T-cell (primary cell): ENCODE measurements at regions not wholly inside any gene's neighbourhood (a gene's known extent, or its start where the extent isn't known, plus 50 kb on each side); places are given as distances from the start of the nearest gene placed in this dataset.

ENCODE experiments used
- ATAC-seq, 4 experiments: fragments of 200-7000 bp in 3 of 4; fragments of 150-1000 bp in 1 of 4; cut with Tn5 transposase; replicated peaks in 1 of 4; 1 replicate in 3 of 4; 2 replicates in 1 of 4; pipeline ENCODE4 v1.10.0; 2021; ENCODE audit warnings: moderate library complexity in 3 of 4, mild to moderate bottlenecking in 2 of 4, moderate number of reproducible peaks in 1 of 4
- CTCF ChIA-PET, 2 donors: fragments of 300-600 bp; sonication (Branson Sonifier 250); formaldehyde crosslinking; loops; one replicate each; lab custom pipeline; 2022; ENCODE audit warnings: antibody characterized with exemption in 2 of 2; lab: Charles Lee
- POLR2A ChIA-PET, 2 donors: fragments of 300-600 bp; sonication (Branson Sonifier 250); formaldehyde crosslinking; loops; one replicate each; lab custom pipeline; 2022; ENCODE audit warnings: antibody characterized with exemption in 2 of 2; lab: Charles Lee
- DNase-seq, 35 experiments: peaks; one replicate each; pipeline versions ENCODE4 v3.0.0 to v3.0.0-alpha.2; 2013 to 2023
- H3K27ac ChIP-seq: one replicate; pipeline ENCODE4 v1.5.1; 2013; ENCODE audit warnings: low read length
- H3K27me3 ChIP-seq, 2 experiments: replicated peaks in 1 of 2; 1 replicate in 1 of 2; 2 replicates in 1 of 2; pipeline versions ENCODE4 v1.6.1 to v1.7.0; 2013; ENCODE audit warnings: low read length in 1 of 2, mixed read lengths in 1 of 2; ENCODE audit not compliant: control insufficient read depth in 2 of 2, insufficient read depth in 2 of 2; ENCODE audit errors: extremely low read depth in 1 of 2
- H3K36me3 ChIP-seq, 2 donors: 1 replicate in 1 of 2; 2 replicates in 1 of 2; pipeline versions ENCODE4 v1.6.1 to v1.7.0; 2013; ENCODE audit warnings: low read length in 1 of 2; ENCODE audit not compliant: control insufficient read depth in 2 of 2, insufficient read depth in 1 of 2; ENCODE audit errors: extremely low read depth in 1 of 2
- H3K4me1 ChIP-seq, 2 experiments: 1 replicate in 1 of 2; 2 replicates in 1 of 2; pipeline versions ENCODE4 v1.6.1 to v1.7.0; 2013; ENCODE audit warnings: low read length in 2 of 2, mixed read lengths in 1 of 2; ENCODE audit not compliant: insufficient read depth in 2 of 2, control insufficient read depth in 1 of 2; ENCODE audit errors: extremely low read depth in 1 of 2
- H3K4me3 ChIP-seq, 2 donors: 1 replicate in 1 of 2; 2 replicates in 1 of 2; pipeline versions ENCODE4 v1.5.1 to v1.7.0; 2013; ENCODE audit warnings: mild to moderate bottlenecking in 2 of 2, low read length in 1 of 2, moderate library complexity in 1 of 2; ENCODE audit not compliant: control insufficient read depth in 1 of 2; ENCODE audit errors: extremely low read depth in 1 of 2
- H3K9me3 ChIP-seq: 2 replicates; pipeline ENCODE4 v1.7.0; 2013
- H3K27ac Mint-ChIP-seq, 2 donors: one replicate each; pipeline ENCODE4 v1.8.0; 2020 to 2021; ENCODE audit warnings: mild to moderate bottlenecking in 2 of 2, mixed read lengths in 2 of 2
- H3K27me3 Mint-ChIP-seq, 2 donors: one replicate each; pipeline ENCODE4 v1.8.0; 2021 to 2022; ENCODE audit warnings: mixed read lengths in 2 of 2
- H3K36me3 Mint-ChIP-seq: one replicate; pipeline ENCODE4 v1.8.0; 2021; ENCODE audit warnings: mixed read lengths
- H3K4me1 Mint-ChIP-seq, 3 donors: one replicate each; pipeline ENCODE4 v1.8.0; 2020 to 2022; ENCODE audit warnings: mixed read lengths in 3 of 3, mild to moderate bottlenecking in 1 of 3
- H3K4me3 Mint-ChIP-seq, 3 donors: one replicate each; pipeline ENCODE4 v1.8.0; 2020 to 2022; ENCODE audit warnings: mild to moderate bottlenecking in 3 of 3, mixed read lengths in 3 of 3, moderate library complexity in 3 of 3
- H3K9me3 Mint-ChIP-seq, 3 donors: one replicate each; pipeline ENCODE4 v1.8.0; 2020 to 2022; ENCODE audit warnings: mixed read lengths in 3 of 3
- WGBS: methylation state at CpG from one replicate; pipeline ENCODE4 v1.1.5; 2013; ENCODE audit warnings: missing lambda C conversion rate; ENCODE audit not compliant: insufficient coverage; 5-methylcytosine and 5-hydroxymethylcytosine counted together

- Mint-ChIP-seq H3K27ac (no peak overlapping the region), H3K9me3 (no peaks in the 10 kb centered on the region), H3K27me3 (peaks cover 2 to 9% of the 10 kb centered on the region in 2 donors), H3K4me3 (no peak overlapping the region), H3K36me3 (no peaks in the 10 kb centered on the region), H3K4me1 (no peaks in the 10 kb centered on the region)
- WGBS = no CpG with 5 or more reads among the region's 2 CpGs
- POLR2A ChIA-PET = no interaction called here
- H3K4me3 ChIP-seq = no peak overlapping the region
- no peaks in the 10 kb centered on the region for H3K36me3 ChIP-seq
- no peaks in the 10 kb centered on the region for H3K9me3 ChIP-seq
- H3K27ac ChIP-seq = no peak overlapping the region
- ATAC-seq (no peak), DNase-seq (no peak)
- CTCF ChIA-PET = interaction anchor here in 1 of 2 donors (0.8 kb wide), 1 partner anchor 15 kb away, joined by 3 read pairs; no protein-coding TSS in a partner anchor
- H3K4me1 ChIP-seq = no peaks in the 10 kb centered on the region
- no peaks in the 10 kb centered on the region for H3K27me3 ChIP-seq
Observed at GRCh38 chr5:156164306-156164705, 162.7 kb upstream of the SGCD start.

- Histone ChIP-seq H3K4me1 (no peaks in the 10 kb centered on the region), H3K9me3 (no peaks in the 10 kb centered on the region), H3K36me3 (no peaks in the 10 kb centered on the region), H3K27ac (no peak overlapping the region), H3K27me3 (no peaks in the 10 kb centered on the region), H3K4me3 (no peak overlapping the region)
- Mint-ChIP-seq H3K27me3 (peaks cover 2 to 5% of the 10 kb centered on the region in 2 donors), H3K4me3 (no peak overlapping the region), H3K27ac (no peak overlapping the region), H3K9me3 (no peaks in the 10 kb centered on the region), H3K4me1 (no peaks in the 10 kb centered on the region), H3K36me3 (no peaks in the 10 kb centered on the region)
- 80% methylated on average over 1 of the region's 1 CpG for WGBS
- no peak for ATAC-seq
- DNase-seq = no peak
- CTCF ChIA-PET = no interaction called here
- POLR2A ChIA-PET = no interaction called here
Observed at GRCh38 chr5:156169495-156169894, 157.5 kb upstream of the SGCD start.

GRCh38 chr5:156170351-156170961 lies 156.5 kb upstream of the SGCD start:
- Histone ChIP-seq H3K4me3 (no peak overlapping the region), H3K27me3 (no peaks in the 10 kb centered on the region), H3K36me3 (no peaks in the 10 kb centered on the region), H3K27ac (no peak overlapping the region), H3K9me3 (no peaks in the 10 kb centered on the region), H3K4me1 (no peaks in the 10 kb centered on the region)
- Mint-ChIP-seq H3K27ac (no peak overlapping the region), H3K9me3 (no peaks in the 10 kb centered on the region), H3K27me3 (peaks cover 2 to 5% of the 10 kb centered on the region in 2 donors), H3K4me1 (no peaks in the 10 kb centered on the region), H3K4me3 (no peak overlapping the region), H3K36me3 (no peaks in the 10 kb centered on the region)
- ChIA-PET CTCF (no interaction called here), POLR2A (no interaction called here)
- ATAC-seq (no peak), DNase-seq (no peak)
- no CpG with 5 or more reads among the region's 4 CpGs for WGBS

GRCh38 chr5:156174225-156174624 lies 152.7 kb upstream of the SGCD start:
- Histone ChIP-seq H3K4me3 (no peak overlapping the region), H3K4me1 (no peaks in the 10 kb centered on the region), H3K27ac (no peak overlapping the region), H3K36me3 (no peaks in the 10 kb centered on the region), H3K9me3 (no peaks in the 10 kb centered on the region), H3K27me3 (no peaks in the 10 kb centered on the region)
- Mint-ChIP-seq H3K9me3 (peaks cover 0 to 2% (median 0%) of the 10 kb centered on the region in 3 donors), H3K36me3 (no peaks in the 10 kb centered on the region), H3K27me3 (peaks cover 3% of the 10 kb centered on the region in 2 donors), H3K4me3 (no peak overlapping the region), H3K4me1 (no peaks in the 10 kb centered on the region), H3K27ac (no peak overlapping the region)
- DNase-seq (no peak), ATAC-seq (no peak)
- CTCF ChIA-PET = no interaction called here
- 67% methylated on average over 1 of the region's 2 CpGs for WGBS
- POLR2A ChIA-PET = no interaction called here

- no peak for ATAC-seq
- DNase-seq = no peak
- Mint-ChIP-seq H3K9me3 (peaks cover 0 to 2% (median 0%) of the 10 kb centered on the region in 3 donors), H3K4me3 (no peak overlapping the region), H3K27me3 (peaks cover 3% of the 10 kb centered on the region in 2 donors), H3K27ac (no peak overlapping the region), H3K4me1 (no peaks in the 10 kb centered on the region), H3K36me3 (no peaks in the 10 kb centered on the region)
- Histone ChIP-seq H3K36me3 (no peaks in the 10 kb centered on the region), H3K4me3 (no peak overlapping the region), H3K9me3 (no peaks in the 10 kb centered on the region), H3K4me1 (no peaks in the 10 kb centered on the region), H3K27me3 (no peaks in the 10 kb centered on the region), H3K27ac (no peak overlapping the region)
- POLR2A ChIA-PET = no interaction called here
- WGBS = 73% methylated on average over 4 of the region's 5 CpGs
- CTCF ChIA-PET = no interaction called here
Observed at GRCh38 chr5:156178117-156178516, 148.8 kb upstream of the SGCD start.

- ATAC-seq (no peak), DNase-seq (no peak)
- no peak overlapping the region for H3K4me3 ChIP-seq
- ChIA-PET POLR2A (no interaction called here), CTCF (no interaction called here)
- no peaks in the 10 kb centered on the region for H3K9me3 ChIP-seq
- Mint-ChIP-seq H3K27ac (no peak overlapping the region), H3K4me1 (no peaks in the 10 kb centered on the region), H3K27me3 (peaks cover 0 to 3% of the 10 kb centered on the region in 2 donors), H3K36me3 (no peaks in the 10 kb centered on the region), H3K4me3 (no peak overlapping the region), H3K9me3 (no peaks in the 10 kb centered on the region)
- no peaks in the 10 kb centered on the region for H3K36me3 ChIP-seq
- H3K27me3 ChIP-seq = no peaks in the 10 kb centered on the region
- H3K4me1 ChIP-seq = no peaks in the 10 kb centered on the region
- H3K27ac ChIP-seq = no peak overlapping the region
- no CpG with 5 or more reads among the region's 1 CpG for WGBS
Observed at GRCh38 chr5:156181656-156182055, 145.3 kb upstream of the SGCD start.
